ENCODE measurements at regions not wholly inside any gene's neighbourhood (a gene's known extent, or its start where the extent isn't known, plus 50 kb on each side); places are given as distances from the start of the nearest gene placed in this dataset.

GRCh38 chr6:28727559-28728211 lies 196.1 kb downstream of the TRIM27 start:
- ATAC-seq (no peak), DNase-seq (no peak)
- peaks cover 12 to 33% (median 27%) of the 10 kb centered on the region in 3 donors for H3K27me3 ChIP-seq
- in situ Hi-C loops (cut with MboI; ENCODE audit: low sequenced_read_pairs in 4 of 4) (no loop called here), intact Hi-C loops (cut with DNase I; ENCODE audit: low total_unique reads) (no loop called here)
- no peak overlapping the region for H3K4me3 ChIP-seq
- H3K9me3 ChIP-seq, result no peaks in the 10 kb centered on the region
- no peak for TF ChIP-seq CTCF (IDR thresholded peaks at IDR 0.05 in 4 of 5, conservative IDR thresholded peaks at IDR 0.05 in 1 of 5)
- no peak for TF ChIP-seq POLR2A (IDR thresholded peaks at IDR 0.05)
- no peak overlapping the region for H3K27ac ChIP-seq
- no peaks in the 10 kb centered on the region for H3K36me3 ChIP-seq
- H3K4me1 ChIP-seq, result peaks cover 0 to 4% of the 10 kb centered on the region in 2 donors

GRCh38 chr6:28729501-28730402 lies 194.0 kb downstream of the TRIM27 start:
- no peaks in the 10 kb centered on the region for H3K9me3 ChIP-seq
- H3K36me3 ChIP-seq, result no peaks in the 10 kb centered on the region
- H3K27ac ChIP-seq, result no peak overlapping the region
- ATAC-seq, result no peak
- no peak for DNase-seq
- peak overlapping the region in 3 of 4 donors; percentile 42 to 48 (median 46) for H3K4me3 ChIP-seq
- intact Hi-C loops (cut with DNase I; ENCODE audit: low total_unique reads) (no loop called here), in situ Hi-C loops (cut with MboI; ENCODE audit: low sequenced_read_pairs in 4 of 4) (no loop called here)
- TF ChIP-seq POLR2A (IDR thresholded peaks at IDR 0.05), result no peak
- no peak for TF ChIP-seq CTCF (IDR thresholded peaks at IDR 0.05 in 4 of 5, conservative IDR thresholded peaks at IDR 0.05 in 1 of 5)
- H3K4me1 ChIP-seq, result peaks cover 0 to 4% of the 10 kb centered on the region in 2 donors
- H3K27me3 ChIP-seq, result peaks cover 12 to 46% (median 40%) of the 10 kb centered on the region in 3 donors

DNA sequence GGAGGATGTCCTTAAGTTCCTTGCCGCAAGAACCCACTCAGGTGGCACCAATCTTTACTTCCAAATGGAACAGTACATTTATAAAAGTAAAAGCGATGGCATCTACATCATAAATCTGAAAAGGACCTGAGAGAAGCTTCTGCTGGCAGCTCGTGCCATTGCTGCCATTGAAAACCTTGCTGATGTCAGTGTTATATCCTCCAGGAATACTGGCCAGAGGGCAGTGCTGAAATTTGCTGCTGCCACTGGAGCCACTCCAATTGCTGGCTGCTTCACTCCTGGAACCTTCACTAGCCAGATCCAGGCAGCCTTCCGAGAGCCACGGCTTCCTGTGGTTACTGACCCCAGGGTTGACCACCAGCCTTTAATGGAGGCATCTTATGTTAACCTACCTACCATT lies 191.7 kb downstream of the TRIM27 start:
- ATAC-seq (no peak), DNase-seq (no peak)
- no peak for TF ChIP-seq CTCF (IDR thresholded peaks at IDR 0.05 in 4 of 5, conservative IDR thresholded peaks at IDR 0.05 in 1 of 5)
- TF ChIP-seq POLR2A (IDR thresholded peaks at IDR 0.05), result no peak
- no peak overlapping the region for H3K27ac ChIP-seq
- no peaks in the 10 kb centered on the region for H3K36me3 ChIP-seq
- in situ Hi-C loops (cut with MboI; ENCODE audit: low sequenced_read_pairs in 4 of 4) (no loop called here), intact Hi-C loops (cut with DNase I; ENCODE audit: low total_unique reads) (no loop called here)
- H3K4me1 ChIP-seq, result peaks cover 0 to 4% of the 10 kb centered on the region in 2 donors
- H3K27me3 ChIP-seq, result peaks cover 31 to 67% (median 49%) of the 10 kb centered on the region in 3 donors
- no peaks in the 10 kb centered on the region for H3K9me3 ChIP-seq
- no peak overlapping the region for H3K4me3 ChIP-seq

DNA sequence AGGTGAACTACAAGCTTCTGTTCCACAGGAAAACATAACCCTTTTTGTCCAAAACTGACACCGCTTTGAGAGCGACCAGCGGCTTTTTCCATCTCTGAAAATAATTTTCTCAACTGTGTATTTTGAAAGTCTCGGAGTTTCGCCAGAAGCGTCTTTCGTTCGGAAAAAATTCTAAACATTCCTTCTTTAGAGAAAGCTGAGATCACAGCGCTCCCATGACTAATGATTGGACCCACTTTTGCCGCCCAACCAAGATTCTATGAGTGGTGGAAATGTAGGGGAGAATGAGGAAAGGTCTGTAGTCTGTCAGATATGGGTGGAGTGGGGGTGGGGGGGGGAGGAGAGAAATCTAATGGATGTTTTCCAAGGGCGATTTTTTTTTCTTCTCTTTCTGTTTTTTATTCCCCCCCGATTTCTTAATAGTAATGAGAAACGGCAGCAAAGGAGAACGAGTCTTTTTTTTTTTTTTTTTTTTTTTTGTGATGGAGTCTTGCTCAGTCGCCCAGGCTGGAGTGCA lies 189.3 kb downstream of the TRIM27 start:
- TF ChIP-seq POLR2A (IDR thresholded peaks at IDR 0.05), result no peak
- TF ChIP-seq CTCF (IDR thresholded peaks at IDR 0.05 in 4 of 5, conservative IDR thresholded peaks at IDR 0.05 in 1 of 5), result no peak
- intact Hi-C loops (cut with DNase I; ENCODE audit: low total_unique reads) (no loop called here), in situ Hi-C loops (cut with MboI; ENCODE audit: low sequenced_read_pairs in 4 of 4) (no loop called here)
- no peaks in the 10 kb centered on the region for H3K9me3 ChIP-seq
- H3K27me3 ChIP-seq, result peaks cover 37 to 61% (median 56%) of the 10 kb centered on the region in 3 donors
- ATAC-seq (no peak), DNase-seq (no peak)
- H3K4me1 ChIP-seq, result no peaks in the 10 kb centered on the region
- H3K27ac ChIP-seq, result no peak overlapping the region
- no peak overlapping the region for H3K4me3 ChIP-seq
- H3K36me3 ChIP-seq, result no peaks in the 10 kb centered on the region
